Kidney (tissue), 13 donors: ENCODE measurements at regions not wholly inside any gene's neighbourhood (a gene's known extent, or its start where the extent isn't known, plus 50 kb on each side); places are given as distances from the start of the nearest gene placed in this dataset.

Source experiments
- DNase-seq, 5 donors: peaks; one replicate each; pipeline ENCODE4 v3.0.0-alpha.2; 2013 to 2020
- FAIRE-seq: peaks from 2 replicates; lab custom pipeline; 2012; peaks lifted over from hg19 to GRCh38; lab: Jason Lieb, UNC
- H3K27ac ChIP-seq, 2 donors: one replicate each; pipeline ENCODE4 v1.7.0; 2013; ENCODE audit warnings: low read depth in 2 of 2, low read length in 2 of 2, inconsistent platforms in 1 of 2
- H3K27me3 ChIP-seq: one replicate; pipeline ENCODE4 v1.7.1; 2013; ENCODE audit warnings: low read length, inconsistent platforms; ENCODE audit not compliant: control insufficient read depth, insufficient read depth
- H3K36me3 ChIP-seq, 3 donors: one replicate each; pipeline versions ENCODE4 v1.7.0 to v1.7.1; 2013; ENCODE audit warnings: low read length in 3 of 3, control low read depth in 1 of 3, inconsistent platforms in 1 of 3; ENCODE audit not compliant: insufficient read depth in 3 of 3, control insufficient read depth in 2 of 3
- H3K4me1 ChIP-seq, 3 donors: one replicate each; pipeline versions ENCODE4 v1.7.0 to v1.7.1; 2013; ENCODE audit warnings: low read length in 3 of 3, inconsistent platforms in 1 of 3, low read depth in 1 of 3; ENCODE audit not compliant: control insufficient read depth in 2 of 3, insufficient read depth in 2 of 3
- H3K4me3 ChIP-seq, 3 donors: one replicate each; pipeline versions ENCODE4 v1.7.0 to v1.8.1; 2013; ENCODE audit warnings: low read length in 3 of 3, control low read depth in 1 of 3, inconsistent platforms in 1 of 3
- H3K9ac ChIP-seq, 3 donors: one replicate each; pipeline versions ENCODE4 v1.7.0 to v1.7.1; 2013; ENCODE audit warnings: low read length in 3 of 3, control low read depth in 1 of 3, inconsistent platforms in 1 of 3
- H3K9me3 ChIP-seq, 3 donors: one replicate each; pipeline versions ENCODE4 v1.7.0 to v1.7.1; 2013; ENCODE audit warnings: low read length in 3 of 3, control low read depth in 1 of 3, inconsistent platforms in 1 of 3; ENCODE audit not compliant: control insufficient read depth in 2 of 3, insufficient read depth in 1 of 3
- CTCF ChIP-seq: IDR thresholded peaks from 3 replicates; pipeline ENCODE4 v1.5.1; 2012; ENCODE audit warnings: mild to moderate bottlenecking, moderate library complexity, borderline replicate concordance; ENCODE audit not compliant: insufficient read depth; ENCODE audit errors: extremely low read depth
- intact Hi-C: fragments of 100-400 bp; cut with DNase I; formaldehyde crosslinking; loops from one replicate; pipeline ENCODE4 v1.11.1; 2022
- donor health status: control.
- donor health status: control.
- donor health status: control.
- donor health status: control.
- donor health status: control.
- donor health status: DM: yes; HTN: yes; CAD: no.
- donor health status: Normal renal cell carcinoma (clear cell type).

- FAIRE-seq: no peak
- H3K4me1 ChIP-seq: no peaks in the 10 kb centered on the region
- no peak for TF ChIP-seq CTCF
- H3K27ac ChIP-seq: no peak overlapping the region
- intact Hi-C loops: no loop called here
- H3K27me3 ChIP-seq: no peaks in the 10 kb centered on the region
- no peak overlapping the region for H3K4me3 ChIP-seq
- no peaks in the 10 kb centered on the region for H3K36me3 ChIP-seq
- no peak overlapping the region for H3K9ac ChIP-seq
- H3K9me3 ChIP-seq: no peaks in the 10 kb centered on the region
- DNase-seq: no peak
Observed at GRCh38 chr18:6650747-6651146, 78.8 kb upstream of the ARHGAP28 start.

GRCh38 chr18:6652098-6652497 is 77.4 kb upstream of the ARHGAP28 start:
- Histone ChIP-seq H3K4me1 (no peaks in the 10 kb centered on the region), H3K36me3 (no peaks in the 10 kb centered on the region), H3K27me3 (no peaks in the 10 kb centered on the region), H3K9ac (no peak overlapping the region), H3K27ac (no peak overlapping the region), H3K4me3 (no peak overlapping the region), H3K9me3 (no peaks in the 10 kb centered on the region)
- no peak for DNase-seq
- intact Hi-C loops: no loop called here
- no peak for FAIRE-seq
- TF ChIP-seq CTCF: no peak

- no peaks in the 10 kb centered on the region for H3K4me1 ChIP-seq
- no peaks in the 10 kb centered on the region for H3K27me3 ChIP-seq
- H3K36me3 ChIP-seq: no peaks in the 10 kb centered on the region
- intact Hi-C loops: no loop called here
- H3K9me3 ChIP-seq: no peaks in the 10 kb centered on the region
- H3K27ac ChIP-seq: no peak overlapping the region
- TF ChIP-seq CTCF: no peak
- no peak for DNase-seq
- FAIRE-seq: no peak
- no peak overlapping the region for H3K4me3 ChIP-seq
- H3K9ac ChIP-seq: no peak overlapping the region
Observed at GRCh38 chr18:6653880-6654279, 75.6 kb upstream of the ARHGAP28 start.
